IMR-90 (cell line): ENCODE measurements at regions not wholly inside any gene's neighbourhood (a gene's known extent, or its start where the extent isn't known, plus 50 kb on each side); places are given as distances from the start of the nearest gene placed in this dataset.
A peak's percentile ranks its signal among the peaks of the same experiment; 100 is the strongest.

ENCODE experiments used
- ATAC-seq: fragments of 200-7000 bp; cut with Tn5 transposase; 2 replicates; pipeline ENCODE4 v1.9.1; 2020; ENCODE audit warnings: low read depth, mild to moderate bottlenecking, moderate library complexity
- BruUV-seq: library from RNA; stranded (reverse); fragments of 400-500 nt; replicated peaks from 2 replicates; lab custom pipeline; 2021; lab: Mats Ljungman, UMichigan
- CTCF ChIA-PET: fragments of 300-600 bp; formaldehyde crosslinking; extraction: SDS; loops from one replicate; lab custom pipeline; 2021; ENCODE audit warnings: antibody characterized with exemption; lab: Yijun Ruan, JAX
- POLR2A ChIA-PET: fragments of 300-600 bp; sonication (Branson Sonifier 250); formaldehyde crosslinking; loops from one replicate; lab custom pipeline; 2022; ENCODE audit warnings: antibody characterized with exemption; ENCODE audit not compliant: unreplicated experiment; lab: Charles Lee
- DNase-seq: peaks from one replicate; pipeline ENCODE4 v3.0.0; 2013
- H2AFZ ChIP-seq: replicated peaks from 2 replicates; pipeline ENCODE3; 2013; ENCODE audit warnings: low read length, mild to moderate bottlenecking; ENCODE audit not compliant: poor library complexity
- H2AK5ac ChIP-seq: 2 replicates; pipeline ENCODE4 v1.6.1; 2013; ENCODE audit warnings: low read depth, low read length, inconsistent platforms
- H2AK9ac ChIP-seq: replicated peaks from 2 replicates; pipeline ENCODE3; 2013; ENCODE audit warnings: mild to moderate bottlenecking, low read depth, low read length, moderate library complexity; ENCODE audit not compliant: poor library complexity
- H2BK120ac ChIP-seq: 2 replicates; pipeline ENCODE4 v1.6.1; 2013; ENCODE audit warnings: low read depth, low read length, inconsistent platforms
- H2BK15ac ChIP-seq: 3 replicates; pipeline ENCODE4 v1.6.1; 2013; ENCODE audit warnings: low read depth, low read length, inconsistent platforms
- H2BK20ac ChIP-seq: 2 replicates; pipeline ENCODE4 v1.6.1; 2013; ENCODE audit warnings: low read depth, mild to moderate bottlenecking, inconsistent platforms, low read length, moderate library complexity
- H2BK5ac ChIP-seq: 2 replicates; pipeline ENCODE4 v1.6.1; 2013; ENCODE audit warnings: mild to moderate bottlenecking, low read depth, low read length, inconsistent platforms; ENCODE audit not compliant: poor library complexity, severe bottlenecking
- H3K14ac ChIP-seq: replicated peaks from 2 replicates; pipeline ENCODE4 v1.6.1; 2013; ENCODE audit warnings: low read depth, low read length, inconsistent platforms
- H3K18ac ChIP-seq: 2 replicates; pipeline ENCODE4 v1.6.1; 2013; ENCODE audit warnings: low read depth, low read length, control low read depth
- H3K23ac ChIP-seq: 2 replicates; pipeline ENCODE4 v1.6.1; 2013; ENCODE audit warnings: low read depth, low read length, inconsistent platforms
- H3K27ac ChIP-seq: 2 replicates; pipeline ENCODE4 v1.5.1; 2013; ENCODE audit warnings: mild to moderate bottlenecking, control low read depth, low read length; ENCODE audit not compliant: insufficient read depth
- H3K27me3 ChIP-seq: 2 replicates; pipeline ENCODE4 v1.6.1; 2013; ENCODE audit warnings: low read length; ENCODE audit not compliant: control insufficient read depth, insufficient read depth
- H3K36me3 ChIP-seq: 2 replicates; pipeline ENCODE4 v1.6.1; 2013; ENCODE audit warnings: low read length, mixed read lengths; ENCODE audit not compliant: control insufficient read depth, insufficient read depth
- H3K4ac ChIP-seq: 2 replicates; pipeline ENCODE4 v1.6.1; 2013; ENCODE audit warnings: low read depth, low read length, inconsistent platforms
- H3K4me1 ChIP-seq: 2 replicates; pipeline ENCODE4 v1.6.1; 2013; ENCODE audit warnings: low read length, mixed read lengths; ENCODE audit not compliant: control insufficient read depth, insufficient read depth
- H3K4me2 ChIP-seq: 2 replicates; pipeline ENCODE4 v1.6.1; 2013; ENCODE audit warnings: low read depth, mild to moderate bottlenecking, control low read depth, low read length, moderate library complexity
- H3K4me3 ChIP-seq: 2 replicates; pipeline ENCODE4 v1.5.1; 2013; ENCODE audit warnings: low read depth, mild to moderate bottlenecking, control low read depth, low read length, moderate library complexity; ENCODE audit not compliant: insufficient read depth
- H3K56ac ChIP-seq: 2 replicates; pipeline ENCODE4 v1.6.1; 2013; ENCODE audit warnings: low read length, inconsistent platforms; ENCODE audit not compliant: insufficient read depth; ENCODE audit errors: extremely low read depth
- H3K79me1 ChIP-seq, 2 experiments: 2 replicates each; pipeline ENCODE4 v1.6.1; 2013; ENCODE audit warnings: low read length in 2 of 2, inconsistent platforms in 1 of 2, low read depth in 1 of 2
- H3K9ac ChIP-seq: 2 replicates; pipeline ENCODE4 v1.6.1; 2013; ENCODE audit warnings: low read depth, low read length, control low read depth
- H3K9me1 ChIP-seq: 2 replicates; pipeline ENCODE4 v1.6.1; 2013; ENCODE audit warnings: low read length, inconsistent platforms; ENCODE audit not compliant: insufficient read depth
- H3K9me3 ChIP-seq: 2 replicates; pipeline ENCODE4 v1.6.1; 2013; ENCODE audit warnings: low read length; ENCODE audit not compliant: control insufficient read depth, insufficient read depth
- H4K20me1 ChIP-seq: 2 replicates; pipeline ENCODE4 v1.6.1; 2013; ENCODE audit warnings: low read length, inconsistent platforms; ENCODE audit not compliant: insufficient read depth
- H4K5ac ChIP-seq: 2 replicates; pipeline ENCODE4 v1.6.1; 2013; ENCODE audit warnings: mild to moderate bottlenecking, low read depth, low read length, control low read depth
- H4K8ac ChIP-seq, 2 experiments: 2 replicates each; pipeline ENCODE4 v1.6.1; 2013; ENCODE audit warnings: low read depth in 2 of 2, low read length in 2 of 2, control low read depth in 1 of 2, inconsistent platforms in 1 of 2
- H4K91ac ChIP-seq: 2 replicates; pipeline ENCODE4 v1.6.1; 2013; ENCODE audit warnings: low read depth, low read length, inconsistent platforms; ENCODE audit not compliant: insufficient read depth
- NFE2L2 ChIP-seq: fragments of 150-350 bp; IDR thresholded peaks from 2 replicates; pipeline ENCODE4 v1.6.1; 2016; ENCODE audit warnings: low read depth, mild to moderate bottlenecking, low read length
- WGBS, 2 experiments: methylation state at CpG; one replicate each; pipeline versions ENCODE4 v1.1.5 to v1.1.7; 2013; ENCODE audit warnings: missing lambda C conversion rate in 2 of 2; ENCODE audit not compliant: insufficient read length in 1 of 2; ENCODE audit errors: extremely low coverage in 2 of 2; 5-methylcytosine and 5-hydroxymethylcytosine counted together
- dilution Hi-C: fragments of 300-500 bp; cut with HindIII; formaldehyde crosslinking; loops from one replicate; pipeline ENCODE4 v1.14.3; 2018; ENCODE audit warnings: low sequenced_read_pairs; ENCODE audit not compliant: unreplicated experiment
- in situ Hi-C: fragments of 300-500 bp; cut with MboI; formaldehyde crosslinking; loops from 3 replicates; pipeline ENCODE4 v1.14.3; 2019; ENCODE audit warnings: low sequenced_read_pairs, inconsistent platforms, mixed read lengths
- intact Hi-C: fragments of 100-400 bp; cut with micrococcal nuclease; formaldehyde crosslinking; loops from 2 replicates; pipeline ENCODE4 v1.10.0; 2022

DNA sequence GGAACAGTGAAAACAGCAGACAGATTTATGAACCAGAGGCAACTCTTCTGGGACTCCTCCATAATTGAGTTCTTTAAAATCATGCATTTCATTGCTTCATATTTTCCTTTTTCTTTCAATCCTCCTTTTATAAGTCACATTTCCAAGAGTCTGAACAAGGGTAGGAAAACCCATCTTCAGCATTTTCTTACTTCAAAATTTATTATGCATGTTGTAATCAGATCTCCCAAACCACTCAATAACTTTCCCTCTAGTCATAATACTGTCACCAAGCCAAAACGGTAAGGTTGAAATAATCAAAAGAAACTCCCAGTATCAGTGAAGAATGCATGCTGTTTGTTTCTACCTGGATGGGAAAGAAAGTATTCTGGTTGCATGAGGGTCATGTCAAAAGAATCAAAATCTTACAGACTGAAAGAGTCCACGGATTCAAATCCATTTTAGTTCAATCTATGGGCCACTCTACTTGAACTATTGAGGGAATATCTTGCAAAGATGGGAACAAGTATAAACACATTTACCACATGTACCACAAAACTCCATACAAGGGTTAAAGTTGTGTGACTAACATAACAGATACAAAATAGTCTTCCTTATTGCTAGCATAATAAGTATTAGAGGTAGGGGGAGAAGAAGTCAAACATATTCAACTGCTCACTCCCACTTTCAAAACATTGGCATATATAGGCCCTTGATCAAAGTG is 797.3 kb downstream of the MAT2B start:
- Histone ChIP-seq H2AFZ (no peak overlapping the region), H4K20me1 (no peaks in the 10 kb centered on the region), H3K56ac (no peak overlapping the region), H2BK20ac (no peak overlapping the region), H3K36me3 (no peaks in the 10 kb centered on the region), H3K4me3 (no peak overlapping the region), H2AK9ac (no peak overlapping the region), H2BK15ac (no peak overlapping the region), H2BK5ac (no peak overlapping the region), H4K8ac (no peak overlapping the region), H3K23ac (no peak overlapping the region), H3K18ac (no peak overlapping the region), H3K4me2 (no peak overlapping the region), H4K5ac (no peak overlapping the region), H2AK5ac (no peak overlapping the region), H3K4ac (no peak overlapping the region), H3K79me1 (no peaks in the 10 kb centered on the region), H2BK120ac (no peak overlapping the region), H3K4me1 (no peaks in the 10 kb centered on the region), H3K9ac (no peak overlapping the region), H3K9me3 (no peaks in the 10 kb centered on the region), H3K14ac (no peak overlapping the region), H3K9me1 (no peaks in the 10 kb centered on the region), H4K91ac (no peak overlapping the region), H3K27ac (no peak overlapping the region), H3K27me3 (no peaks in the 10 kb centered on the region)
- DNase-seq (peak; percentile 42), ATAC-seq (no peak; the same call in 1 of the 2 replicates)
- ChIA-PET CTCF (no interaction called here), POLR2A (no interaction called here)
- no TSS peak for BruUV-seq
- no peak for TF ChIP-seq NFE2L2
- intact Hi-C loops (no loop called here), in situ Hi-C loops (no loop called here), dilution Hi-C loops (no loop called here)
- no CpG with 5 or more reads among the region's 2 CpGs for whole genome bisulfite sequencing, 2 experiments
